ENCODE measurements at regions not wholly inside any gene's neighbourhood (a gene's known extent, or its start where the extent isn't known, plus 50 kb on each side); places are given as distances from the start of the nearest gene placed in this dataset.
A peak's percentile ranks its signal among the peaks of the same experiment; 100 is the strongest.

DNA sequence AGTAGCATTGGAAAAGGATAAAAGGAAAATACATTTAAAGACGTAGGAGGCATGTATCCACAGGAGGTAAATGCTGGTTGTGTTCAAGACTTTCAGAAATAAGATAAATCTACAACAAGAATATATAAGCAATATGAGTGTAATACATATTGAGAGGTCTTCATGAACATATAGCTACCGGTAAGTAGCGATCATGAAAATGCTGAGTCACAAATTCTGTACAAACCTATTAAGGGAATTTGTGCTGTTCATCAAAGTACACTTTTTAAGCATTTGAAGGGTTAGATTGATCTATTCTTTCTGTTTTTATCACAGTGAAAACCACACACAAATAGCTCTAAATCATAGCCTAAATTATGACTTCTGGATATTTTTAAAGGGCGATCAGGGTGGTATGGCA lies 173.1 kb upstream of the NYAP2 start:
- WGBS: 95% methylated on average over 4 of the region's 4 CpGs
- H3K27me3 ChIP-seq (ENCODE audit: control insufficient read depth in 2 of 2, insufficient read depth in 1 of 2, low read length in 1 of 2): no peaks in the 10 kb centered on the region
- no peaks in the 10 kb centered on the region for H3K9me3 ChIP-seq (ENCODE audit: control insufficient read depth in 2 of 2, insufficient read depth in 1 of 2, low read length in 1 of 2)
- H3K4me3 ChIP-seq (ENCODE audit: low read length in 2 of 2): no peak overlapping the region
- no peaks in the 10 kb centered on the region for H3K36me3 ChIP-seq (ENCODE audit: control insufficient read depth in 2 of 2, insufficient read depth in 2 of 2, low read length in 1 of 2)
- no peak overlapping the region for H3K27ac ChIP-seq (ENCODE audit: low read depth in 1 of 2, low read length in 1 of 2)
- no peak for DNase-seq (ENCODE audit: low read depth in 6 of 9, low spot score in 9 of 9)
- H3K4me1 ChIP-seq (ENCODE audit: control insufficient read depth in 2 of 2, insufficient read depth in 2 of 2, low read length in 2 of 2): no peaks in the 10 kb centered on the region

DNA sequence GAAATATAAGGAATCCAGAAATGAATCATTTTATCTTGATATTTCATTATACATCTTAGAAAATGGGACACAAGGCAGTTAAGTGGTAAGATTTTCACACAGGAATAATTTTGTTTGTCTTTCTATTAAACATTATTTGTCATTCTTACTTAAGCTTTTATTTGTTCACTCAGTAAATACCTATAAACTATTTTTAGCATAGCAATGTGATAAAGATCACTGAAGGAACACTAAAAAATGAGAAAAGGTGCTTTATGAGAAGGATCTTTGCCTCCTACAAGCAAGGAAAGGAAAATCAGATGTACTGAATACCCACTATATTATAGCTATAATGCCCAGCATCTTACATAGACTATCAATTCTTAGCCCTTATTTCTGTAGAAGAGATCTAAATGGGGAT lies 176.2 kb upstream of the NYAP2 start:
- Histone ChIP-seq H3K4me3 (ENCODE audit: low read length in 2 of 2) (no peak overlapping the region), H3K4me1 (ENCODE audit: control insufficient read depth in 2 of 2, insufficient read depth in 2 of 2, low read length in 2 of 2) (no peaks in the 10 kb centered on the region), H3K27me3 (ENCODE audit: control insufficient read depth in 2 of 2, insufficient read depth in 1 of 2, low read length in 1 of 2) (no peaks in the 10 kb centered on the region), H3K36me3 (ENCODE audit: control insufficient read depth in 2 of 2, insufficient read depth in 2 of 2, low read length in 1 of 2) (no peaks in the 10 kb centered on the region), H3K9me3 (ENCODE audit: control insufficient read depth in 2 of 2, insufficient read depth in 1 of 2, low read length in 1 of 2) (no peaks in the 10 kb centered on the region), H3K27ac (ENCODE audit: low read depth in 1 of 2, low read length in 1 of 2) (no peak overlapping the region)
- no peak for DNase-seq (ENCODE audit: low read depth in 6 of 9, low spot score in 9 of 9)

- Histone ChIP-seq H3K9me3 (ENCODE audit: control insufficient read depth in 2 of 2, insufficient read depth in 1 of 2, low read length in 1 of 2) (no peaks in the 10 kb centered on the region), H3K27me3 (ENCODE audit: control insufficient read depth in 2 of 2, insufficient read depth in 1 of 2, low read length in 1 of 2) (no peaks in the 10 kb centered on the region), H3K36me3 (ENCODE audit: control insufficient read depth in 2 of 2, insufficient read depth in 2 of 2, low read length in 1 of 2) (no peaks in the 10 kb centered on the region), H3K4me1 (ENCODE audit: control insufficient read depth in 2 of 2, insufficient read depth in 2 of 2, low read length in 2 of 2) (no peaks in the 10 kb centered on the region), H3K4me3 (ENCODE audit: low read length in 2 of 2) (no peak overlapping the region), H3K27ac (ENCODE audit: low read depth in 1 of 2, low read length in 1 of 2) (no peak overlapping the region)
- whole genome bisulfite sequencing: 80% methylated on average over 3 of the region's 3 CpGs
- DNase-seq (ENCODE audit: low read depth in 6 of 9, low spot score in 9 of 9): no peak
These were observed 165.2 kb upstream of the DOCK10 start for GRCh38 chr2:225207471-225207870.

DNA sequence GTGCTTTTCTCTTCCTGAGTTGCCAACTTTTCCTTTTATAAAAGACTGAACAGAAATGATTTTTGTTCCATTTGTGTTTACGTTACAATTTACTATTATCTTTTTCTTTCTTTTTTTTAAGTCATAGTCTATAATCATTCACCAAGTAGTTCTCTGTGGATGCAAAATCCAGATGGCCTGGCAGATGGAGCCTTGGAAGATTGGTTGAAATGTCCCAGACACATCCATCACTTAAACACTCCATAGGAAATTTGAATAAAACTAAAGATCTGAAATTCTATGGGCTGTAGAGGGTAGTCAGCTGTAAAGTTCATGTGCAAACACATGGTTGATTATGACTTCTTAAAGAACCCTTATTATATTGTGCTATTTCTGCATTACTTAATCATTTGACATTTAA lies 164.8 kb upstream of the DOCK10 start:
- DNase-seq (ENCODE audit: low read depth in 6 of 9, low spot score in 9 of 9): no peak
- Histone ChIP-seq H3K27me3 (ENCODE audit: control insufficient read depth in 2 of 2, insufficient read depth in 1 of 2, low read length in 1 of 2) (no peaks in the 10 kb centered on the region), H3K27ac (ENCODE audit: low read depth in 1 of 2, low read length in 1 of 2) (no peak overlapping the region), H3K36me3 (ENCODE audit: control insufficient read depth in 2 of 2, insufficient read depth in 2 of 2, low read length in 1 of 2) (no peaks in the 10 kb centered on the region), H3K4me3 (ENCODE audit: low read length in 2 of 2) (no peak overlapping the region), H3K9me3 (ENCODE audit: control insufficient read depth in 2 of 2, insufficient read depth in 1 of 2, low read length in 1 of 2) (no peaks in the 10 kb centered on the region), H3K4me1 (ENCODE audit: control insufficient read depth in 2 of 2, insufficient read depth in 2 of 2, low read length in 2 of 2) (no peaks in the 10 kb centered on the region)
- 94% methylated on average over 1 of the region's 1 CpG for WGBS

DNA sequence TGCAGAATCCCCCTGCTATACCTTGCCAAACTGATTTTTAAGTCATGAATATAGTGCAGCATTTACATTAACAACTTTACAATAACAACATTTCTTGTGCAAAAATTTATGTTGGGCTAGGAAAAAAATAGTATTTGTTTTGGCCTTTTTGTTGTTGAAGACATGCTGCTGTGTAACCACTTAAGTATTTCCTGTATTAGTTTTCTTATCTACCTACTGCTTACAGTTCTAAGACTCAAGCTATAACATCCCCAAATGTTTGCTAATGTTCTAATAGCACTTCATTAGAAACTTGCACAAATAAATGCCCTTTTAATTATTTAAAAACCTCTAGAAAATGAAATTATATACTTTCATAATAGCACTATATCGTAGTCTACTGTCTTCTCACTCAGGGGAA lies 154.3 kb upstream of the DOCK10 start:
- H3K27me3 ChIP-seq (ENCODE audit: control insufficient read depth in 2 of 2, insufficient read depth in 1 of 2, low read length in 1 of 2): no peaks in the 10 kb centered on the region
- no peak for DNase-seq (ENCODE audit: low read depth in 6 of 9, low spot score in 9 of 9)
- no peak overlapping the region for H3K4me3 ChIP-seq (ENCODE audit: low read length in 2 of 2)
- H3K9me3 ChIP-seq (ENCODE audit: control insufficient read depth in 2 of 2, insufficient read depth in 1 of 2, low read length in 1 of 2): no peaks in the 10 kb centered on the region
- WGBS: 86% methylated on average over 1 of the region's 1 CpG
- H3K27ac ChIP-seq (ENCODE audit: low read depth in 1 of 2, low read length in 1 of 2): no peak overlapping the region
- no peaks in the 10 kb centered on the region for H3K36me3 ChIP-seq (ENCODE audit: control insufficient read depth in 2 of 2, insufficient read depth in 2 of 2, low read length in 1 of 2)
- no peaks in the 10 kb centered on the region for H3K4me1 ChIP-seq (ENCODE audit: control insufficient read depth in 2 of 2, insufficient read depth in 2 of 2, low read length in 2 of 2)

DNA sequence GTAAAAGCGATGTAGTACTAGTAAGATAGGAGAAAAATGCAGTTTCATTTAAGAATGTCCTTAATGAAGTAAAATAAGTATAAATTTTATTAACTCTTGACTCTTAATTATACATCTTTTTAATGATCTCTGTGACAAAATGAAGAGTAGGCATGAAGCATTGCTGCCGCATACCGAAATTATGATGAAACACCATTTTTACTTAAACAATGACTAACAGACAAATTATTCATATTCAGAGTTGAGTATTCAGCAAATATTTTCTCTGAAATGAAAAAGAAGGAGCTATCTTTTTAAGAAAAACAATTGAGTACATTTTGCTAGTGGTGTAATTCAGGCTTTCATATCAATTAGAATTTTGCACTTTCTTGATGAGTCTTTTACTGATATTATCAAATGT lies 150.6 kb upstream of the DOCK10 start:
- H3K4me1 ChIP-seq (ENCODE audit: control insufficient read depth in 2 of 2, insufficient read depth in 2 of 2, low read length in 2 of 2): no peaks in the 10 kb centered on the region
- 99% methylated on average over 3 of the region's 3 CpGs for WGBS
- no peak overlapping the region for H3K27ac ChIP-seq (ENCODE audit: low read depth in 1 of 2, low read length in 1 of 2)
- H3K4me3 ChIP-seq (ENCODE audit: low read length in 2 of 2): no peak overlapping the region
- no peaks in the 10 kb centered on the region for H3K36me3 ChIP-seq (ENCODE audit: control insufficient read depth in 2 of 2, insufficient read depth in 2 of 2, low read length in 1 of 2)
- DNase-seq (ENCODE audit: low read depth in 6 of 9, low spot score in 9 of 9): no peak
- H3K27me3 ChIP-seq (ENCODE audit: control insufficient read depth in 2 of 2, insufficient read depth in 1 of 2, low read length in 1 of 2): no peaks in the 10 kb centered on the region
- no peaks in the 10 kb centered on the region for H3K9me3 ChIP-seq (ENCODE audit: control insufficient read depth in 2 of 2, insufficient read depth in 1 of 2, low read length in 1 of 2)

DNA sequence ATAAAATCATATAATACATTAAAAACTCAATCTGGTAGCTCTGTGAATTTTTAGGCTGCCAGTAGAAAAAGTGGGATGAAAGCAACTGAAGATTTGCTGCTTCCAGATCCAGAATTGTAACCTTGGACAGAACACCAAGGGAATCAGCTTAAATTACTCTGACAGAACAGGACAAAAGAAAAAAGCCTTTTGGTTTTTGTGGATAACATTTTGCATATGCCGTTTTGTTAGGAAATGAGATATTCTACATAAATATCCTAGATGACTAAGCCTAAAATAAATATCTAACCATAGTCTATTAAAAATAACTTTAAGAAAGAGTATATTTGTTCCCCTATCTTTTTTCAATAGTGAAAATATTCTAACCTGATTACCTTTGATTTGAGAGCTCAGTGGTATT lies 148.7 kb upstream of the DOCK10 start:
- 90% methylated on average over 1 of the region's 1 CpG for WGBS
- no peaks in the 10 kb centered on the region for H3K9me3 ChIP-seq (ENCODE audit: control insufficient read depth in 2 of 2, insufficient read depth in 1 of 2, low read length in 1 of 2)
- H3K4me3 ChIP-seq (ENCODE audit: low read length in 2 of 2): no peak overlapping the region
- DNase-seq (ENCODE audit: low read depth in 6 of 9, low spot score in 9 of 9): no peak
- H3K27me3 ChIP-seq (ENCODE audit: control insufficient read depth in 2 of 2, insufficient read depth in 1 of 2, low read length in 1 of 2): no peaks in the 10 kb centered on the region
- H3K36me3 ChIP-seq (ENCODE audit: control insufficient read depth in 2 of 2, insufficient read depth in 2 of 2, low read length in 1 of 2): no peaks in the 10 kb centered on the region
- no peak overlapping the region for H3K27ac ChIP-seq (ENCODE audit: low read depth in 1 of 2, low read length in 1 of 2)
- no peaks in the 10 kb centered on the region for H3K4me1 ChIP-seq (ENCODE audit: control insufficient read depth in 2 of 2, insufficient read depth in 2 of 2, low read length in 2 of 2)

- H3K4me3 ChIP-seq (ENCODE audit: low read length in 2 of 2): no peak overlapping the region
- no peak overlapping the region for H3K27ac ChIP-seq (ENCODE audit: low read depth in 1 of 2, low read length in 1 of 2)
- no peaks in the 10 kb centered on the region for H3K4me1 ChIP-seq (ENCODE audit: control insufficient read depth in 2 of 2, insufficient read depth in 2 of 2, low read length in 2 of 2)
- H3K27me3 ChIP-seq (ENCODE audit: control insufficient read depth in 2 of 2, insufficient read depth in 1 of 2, low read length in 1 of 2): no peaks in the 10 kb centered on the region
- H3K9me3 ChIP-seq (ENCODE audit: control insufficient read depth in 2 of 2, insufficient read depth in 1 of 2, low read length in 1 of 2): no peaks in the 10 kb centered on the region
- peak in 1 of 9 donors; percentile 19 for DNase-seq (ENCODE audit: low read depth in 6 of 9, low spot score in 9 of 9)
- H3K36me3 ChIP-seq (ENCODE audit: control insufficient read depth in 2 of 2, insufficient read depth in 2 of 2, low read length in 1 of 2): no peaks in the 10 kb centered on the region
- 94% methylated on average over 2 of the region's 2 CpGs for WGBS
These were observed 142.7 kb upstream of the DOCK10 start for GRCh38 chr2:225184948-225185347.

DNA sequence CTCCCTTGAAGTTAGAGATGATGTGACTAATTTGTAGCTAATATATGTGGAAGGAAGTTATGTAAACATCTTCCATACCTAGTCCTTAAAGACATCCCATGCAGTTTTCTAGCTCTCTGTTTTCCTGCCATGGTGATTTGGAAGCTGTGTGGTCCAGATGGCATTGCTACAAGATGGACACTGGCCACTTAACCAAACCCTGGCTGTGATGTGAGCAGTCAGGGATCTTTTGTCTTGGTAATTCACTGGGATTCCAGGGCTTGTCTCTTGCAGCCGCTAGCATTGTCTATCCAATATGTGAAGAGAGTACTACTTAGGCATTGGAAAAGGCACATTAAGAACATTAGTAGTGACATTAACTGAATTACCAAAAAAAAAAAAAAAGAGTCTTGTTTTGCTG lies 139.9 kb upstream of the DOCK10 start:
- Histone ChIP-seq H3K27ac (ENCODE audit: low read depth in 1 of 2, low read length in 1 of 2) (no peak overlapping the region), H3K36me3 (ENCODE audit: control insufficient read depth in 2 of 2, insufficient read depth in 2 of 2, low read length in 1 of 2) (no peaks in the 10 kb centered on the region), H3K4me3 (ENCODE audit: low read length in 2 of 2) (no peak overlapping the region), H3K27me3 (ENCODE audit: control insufficient read depth in 2 of 2, insufficient read depth in 1 of 2, low read length in 1 of 2) (no peaks in the 10 kb centered on the region), H3K9me3 (ENCODE audit: control insufficient read depth in 2 of 2, insufficient read depth in 1 of 2, low read length in 1 of 2) (no peaks in the 10 kb centered on the region), H3K4me1 (ENCODE audit: control insufficient read depth in 2 of 2, insufficient read depth in 2 of 2, low read length in 2 of 2) (no peaks in the 10 kb centered on the region)
- DNase-seq (ENCODE audit: low read depth in 6 of 9, low spot score in 9 of 9): no peak
- WGBS: 94% methylated on average over 1 of the region's 1 CpG

DNA sequence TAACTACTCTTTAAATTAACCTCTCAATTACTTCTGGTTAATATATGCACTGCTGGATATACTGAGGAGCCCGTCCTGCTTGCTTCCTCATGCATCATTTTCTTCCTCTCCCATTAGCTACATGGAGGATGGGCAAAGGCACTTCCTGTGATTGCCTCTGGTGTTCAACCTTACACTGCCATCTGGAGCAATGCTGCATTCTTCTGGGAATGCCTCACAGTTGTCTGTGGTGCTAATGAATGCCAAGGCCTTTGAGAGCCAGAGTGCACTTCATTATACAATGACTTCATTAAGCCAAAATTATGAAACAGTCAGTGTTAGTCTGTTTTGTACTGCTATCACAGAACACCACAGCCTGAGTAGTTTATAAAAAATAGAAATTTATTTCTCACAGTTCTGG lies 134.8 kb upstream of the DOCK10 start:
- no peak for DNase-seq (ENCODE audit: low read depth in 6 of 9, low spot score in 9 of 9)
- Histone ChIP-seq H3K27ac (ENCODE audit: low read depth in 1 of 2, low read length in 1 of 2) (no peak overlapping the region), H3K27me3 (ENCODE audit: control insufficient read depth in 2 of 2, insufficient read depth in 1 of 2, low read length in 1 of 2) (no peaks in the 10 kb centered on the region), H3K4me1 (ENCODE audit: control insufficient read depth in 2 of 2, insufficient read depth in 2 of 2, low read length in 2 of 2) (no peaks in the 10 kb centered on the region), H3K36me3 (ENCODE audit: control insufficient read depth in 2 of 2, insufficient read depth in 2 of 2, low read length in 1 of 2) (no peaks in the 10 kb centered on the region), H3K4me3 (ENCODE audit: low read length in 2 of 2) (no peak overlapping the region), H3K9me3 (ENCODE audit: control insufficient read depth in 2 of 2, insufficient read depth in 1 of 2, low read length in 1 of 2) (no peaks in the 10 kb centered on the region)
- WGBS: 91% methylated on average over 1 of the region's 1 CpG
